HL-60 (cell line): ENCODE measurements at regions not wholly inside any gene's neighbourhood (a gene's known extent, or its start where the extent isn't known, plus 50 kb on each side); places are given as distances from the start of the nearest gene placed in this dataset.

Experiments
- GABPA ChIP-seq: IDR thresholded peaks from 2 replicates; pipeline ENCODE4 v1.6.1; 2012; ENCODE audit warnings: low read depth
- POLR2AphosphoS5 ChIP-seq: IDR thresholded peaks from 2 replicates; pipeline ENCODE4 v1.6.1; 2012; ENCODE audit warnings: low read depth
- SPI1 ChIP-seq: IDR thresholded peaks from 2 replicates; pipeline ENCODE4 v1.6.1; 2012; ENCODE audit warnings: low read depth, mild to moderate bottlenecking, borderline replicate concordance
- TF ChIP-seq, protein P1 (sequence below): IDR thresholded peaks from one replicate; pipeline ENCODE4 v1.5.1; 2011; ENCODE audit warnings: low read length, control low read depth, inconsistent platforms; ENCODE audit not compliant: insufficient read depth

DNA sequence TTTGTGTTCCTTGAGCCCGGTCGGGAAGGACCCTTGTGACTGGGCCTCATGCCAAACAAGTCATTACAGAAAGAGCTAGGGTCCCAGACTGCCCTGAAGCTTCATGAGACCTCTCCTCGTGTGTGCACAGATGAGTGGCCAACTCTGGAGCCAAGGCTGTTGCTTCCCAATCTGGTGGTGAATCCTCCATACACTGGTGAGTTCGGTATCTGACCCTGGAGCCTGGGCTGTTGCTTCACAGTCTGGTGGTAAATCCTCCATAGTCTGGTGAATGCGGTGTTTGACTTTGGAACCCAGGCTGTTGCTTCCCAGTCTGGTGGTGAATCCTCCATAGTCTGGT lies 737.8 kb downstream of the MATN1 start:
- TF ChIP-seq, protein P1, sequence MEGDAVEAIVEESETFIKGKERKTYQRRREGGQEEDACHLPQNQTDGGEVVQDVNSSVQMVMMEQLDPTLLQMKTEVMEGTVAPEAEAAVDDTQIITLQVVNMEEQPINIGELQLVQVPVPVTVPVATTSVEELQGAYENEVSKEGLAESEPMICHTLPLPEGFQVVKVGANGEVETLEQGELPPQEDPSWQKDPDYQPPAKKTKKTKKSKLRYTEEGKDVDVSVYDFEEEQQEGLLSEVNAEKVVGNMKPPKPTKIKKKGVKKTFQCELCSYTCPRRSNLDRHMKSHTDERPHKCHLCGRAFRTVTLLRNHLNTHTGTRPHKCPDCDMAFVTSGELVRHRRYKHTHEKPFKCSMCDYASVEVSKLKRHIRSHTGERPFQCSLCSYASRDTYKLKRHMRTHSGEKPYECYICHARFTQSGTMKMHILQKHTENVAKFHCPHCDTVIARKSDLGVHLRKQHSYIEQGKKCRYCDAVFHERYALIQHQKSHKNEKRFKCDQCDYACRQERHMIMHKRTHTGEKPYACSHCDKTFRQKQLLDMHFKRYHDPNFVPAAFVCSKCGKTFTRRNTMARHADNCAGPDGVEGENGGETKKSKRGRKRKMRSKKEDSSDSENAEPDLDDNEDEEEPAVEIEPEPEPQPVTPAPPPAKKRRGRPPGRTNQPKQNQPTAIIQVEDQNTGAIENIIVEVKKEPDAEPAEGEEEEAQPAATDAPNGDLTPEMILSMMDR = no peak
- TF ChIP-seq POLR2AphosphoS5 (no peak), GABPA (no peak), SPI1 (no peak)
